ENCODE measurements at regions not wholly inside any gene's neighbourhood (a gene's known extent, or its start where the extent isn't known, plus 50 kb on each side); places are given as distances from the start of the nearest gene placed in this dataset.

- H3K4me1 ChIP-seq = no peaks in the 10 kb centered on the region
- TF ChIP-seq CTCF (IDR thresholded peaks at IDR 0.05) (no peak), POLR2A (IDR thresholded peaks at IDR 0.05) (no peak)
- H3K4me3 ChIP-seq = no peak overlapping the region
- H3K27ac ChIP-seq = no peak overlapping the region
- H3K36me3 ChIP-seq = no peaks in the 10 kb centered on the region
- no peaks in the 10 kb centered on the region for H3K9me3 ChIP-seq
- DNase-seq = no peak
- H3K27me3 ChIP-seq = no peaks in the 10 kb centered on the region
Measured at GRCh38 chr4:124243671-124244366, 468.7 kb downstream of the ANKRD50 start.

- H3K27me3 ChIP-seq = no peaks in the 10 kb centered on the region
- no peaks in the 10 kb centered on the region for H3K4me1 ChIP-seq
- H3K27ac ChIP-seq = no peak overlapping the region
- H3K9me3 ChIP-seq = no peaks in the 10 kb centered on the region
- no peak overlapping the region for H3K4me3 ChIP-seq
- TF ChIP-seq POLR2A (IDR thresholded peaks at IDR 0.05) = no peak
- no peak for TF ChIP-seq CTCF (IDR thresholded peaks at IDR 0.05)
- no peaks in the 10 kb centered on the region for H3K36me3 ChIP-seq
- no peak for DNase-seq
Measured at GRCh38 chr4:124253080-124253479, 459.5 kb downstream of the ANKRD50 start.

- no peaks in the 10 kb centered on the region for H3K9me3 ChIP-seq
- TF ChIP-seq POLR2A (IDR thresholded peaks at IDR 0.05) (no peak), CTCF (IDR thresholded peaks at IDR 0.05) (peak in 5 of 6 experiments; percentile 33 to 78 (median 74))
- no peaks in the 10 kb centered on the region for H3K27me3 ChIP-seq
- no peak overlapping the region for H3K4me3 ChIP-seq
- DNase-seq = peak in 1 of 3 donors; percentile 74
- H3K4me1 ChIP-seq = no peaks in the 10 kb centered on the region
- H3K36me3 ChIP-seq = no peaks in the 10 kb centered on the region
- no peak overlapping the region for H3K27ac ChIP-seq
Measured at GRCh38 chr4:124262211-124263179, 450.0 kb downstream of the ANKRD50 start.

GRCh38 chr4:124265701-124266100 is 446.8 kb downstream of the ANKRD50 start:
- DNase-seq = no peak
- Histone ChIP-seq H3K36me3 (no peaks in the 10 kb centered on the region), H3K9me3 (no peaks in the 10 kb centered on the region), H3K27me3 (no peaks in the 10 kb centered on the region), H3K4me3 (no peak overlapping the region), H3K27ac (no peak overlapping the region), H3K4me1 (no peaks in the 10 kb centered on the region)
- TF ChIP-seq CTCF (IDR thresholded peaks at IDR 0.05) (no peak), POLR2A (IDR thresholded peaks at IDR 0.05) (no peak)

GRCh38 chr4:124266721-124267120 is 445.8 kb downstream of the ANKRD50 start:
- no peak for TF ChIP-seq POLR2A (IDR thresholded peaks at IDR 0.05)
- TF ChIP-seq CTCF (IDR thresholded peaks at IDR 0.05) = no peak
- Histone ChIP-seq H3K4me1 (no peaks in the 10 kb centered on the region), H3K36me3 (no peaks in the 10 kb centered on the region), H3K9me3 (no peaks in the 10 kb centered on the region), H3K27me3 (no peaks in the 10 kb centered on the region), H3K27ac (no peak overlapping the region), H3K4me3 (no peak overlapping the region)
- DNase-seq = no peak
